ENCODE measurements at regions not wholly inside any gene's neighbourhood (a gene's known extent, or its start where the extent isn't known, plus 50 kb on each side); places are given as distances from the start of the nearest gene placed in this dataset.

DNA sequence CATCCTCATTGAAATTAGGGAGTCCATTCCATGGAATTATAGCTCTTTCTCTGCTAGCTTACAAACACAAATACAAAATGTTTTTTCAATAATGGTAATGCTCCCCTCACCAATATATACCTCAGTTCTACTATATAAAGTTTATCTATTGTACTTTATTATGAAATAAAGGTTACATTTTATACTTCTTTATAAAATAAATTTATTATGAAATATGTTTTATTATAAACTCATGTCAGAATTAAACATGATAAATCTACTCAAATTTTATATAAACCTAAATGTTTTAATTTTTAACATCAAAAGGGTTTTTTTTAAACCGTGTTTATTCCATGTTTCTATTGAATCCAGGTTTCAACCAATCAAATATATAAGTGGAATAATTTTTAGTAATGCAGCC, 646.1 kb upstream of the PCDH20 start:
- TF ChIP-seq GATA3 (IDR thresholded peaks at IDR 0.05; ENCODE audit: low read depth, low read length): no peak
- no peak for TF ChIP-seq GATA2 (IDR thresholded peaks at IDR 0.05; ENCODE audit: low read depth, low read length)
